Breast epithelium (tissue), 3 donors: ENCODE measurements at regions not wholly inside any gene's neighbourhood (a gene's known extent, or its start where the extent isn't known, plus 50 kb on each side); places are given as distances from the start of the nearest gene placed in this dataset.

Experiments
- POLR2A ChIP-seq: fragments of 450-650 bp; IDR thresholded peaks from one replicate; pipeline ENCODE4 v1.6.1; 2016; ENCODE audit warnings: antibody characterized with exemption, mild to moderate bottlenecking, moderate library complexity
- POLR2AphosphoS5 ChIP-seq, 3 donors: sonication (generic); formaldehyde crosslinking; IDR thresholded peaks; one replicate each; pipeline ENCODE4 v1.6.1; 2017; ENCODE audit warnings: antibody characterized with exemption in 3 of 3

DNA sequence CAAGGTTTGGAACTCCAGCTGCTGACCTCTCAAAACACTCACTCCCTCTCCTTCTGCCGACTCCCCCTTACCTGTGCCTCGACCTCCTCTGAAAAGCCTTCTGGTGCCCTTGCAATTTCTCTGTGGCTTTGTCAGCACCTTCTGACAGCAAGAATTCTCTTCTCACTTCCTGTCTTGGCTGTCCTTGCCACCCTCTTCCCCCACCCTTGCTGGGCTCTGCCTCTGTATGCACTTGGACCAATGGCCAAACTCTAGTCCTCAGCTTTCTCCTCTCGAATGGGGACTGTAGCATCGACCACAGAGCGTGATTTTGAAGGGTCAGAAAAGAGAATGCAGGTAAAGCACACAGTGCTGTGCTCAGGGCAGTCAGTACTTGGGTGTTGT is 99.0 kb downstream of the HS1BP3 start:
- TF ChIP-seq POLR2AphosphoS5 (IDR thresholded peaks at IDR 0.05) (no peak), POLR2A (no peak)
